GM23248 (cell line): ENCODE measurements at regions not wholly inside any gene's neighbourhood (a gene's known extent, or its start where the extent isn't known, plus 50 kb on each side); places are given as distances from the start of the nearest gene placed in this dataset.

Experiments used
- DNase-seq: peaks from one replicate; pipeline ENCODE4 v3.0.0-alpha.2; 2015
- H2AFZ ChIP-seq: fragments of 200-600 bp; sonication (generic); 2 replicates; pipeline ENCODE4 v1.6.1; 2016; ENCODE audit warnings: antibody characterized with exemption
- H3F3A ChIP-seq: fragments of 200-600 bp; sonication (generic); 2 replicates; pipeline ENCODE4 v1.6.1; 2016; ENCODE audit warnings: mild to moderate bottlenecking, antibody characterized with exemption, mixed run types; ENCODE audit not compliant: insufficient read depth
- H3K27ac ChIP-seq: fragments of 200-600 bp; sonication (generic); 2 replicates; pipeline ENCODE4 v1.5.1; 2016; ENCODE audit warnings: mild to moderate bottlenecking
- H3K27me3 ChIP-seq: fragments of 200-600 bp; sonication (generic); replicated peaks from 2 replicates; pipeline ENCODE4 v1.6.1; 2016; ENCODE audit warnings: mild to moderate bottlenecking; ENCODE audit not compliant: insufficient read depth
- H3K36me3 ChIP-seq: fragments of 200-600 bp; sonication (generic); 2 replicates; pipeline ENCODE4 v1.6.1; 2016; ENCODE audit warnings: low read depth, mild to moderate bottlenecking
- H3K4me1 ChIP-seq: fragments of 200-600 bp; sonication (generic); 2 replicates; pipeline ENCODE4 v1.6.1; 2016; ENCODE audit warnings: mild to moderate bottlenecking; ENCODE audit not compliant: insufficient read depth
- H3K4me2 ChIP-seq: fragments of 200-600 bp; sonication (generic); one replicate; pipeline ENCODE4 v1.6.1; 2016; ENCODE audit warnings: mild to moderate bottlenecking; ENCODE audit not compliant: unreplicated experiment
- H3K4me3 ChIP-seq: fragments of 200-600 bp; sonication (generic); 2 replicates; pipeline ENCODE4 v1.5.1; 2016; ENCODE audit warnings: mild to moderate bottlenecking
- H3K79me2 ChIP-seq: fragments of 200-600 bp; sonication (generic); 2 replicates; pipeline ENCODE4 v1.6.1; 2016; ENCODE audit warnings: mild to moderate bottlenecking; ENCODE audit not compliant: insufficient read depth
- H3K9ac ChIP-seq: fragments of 200-600 bp; sonication (generic); 2 replicates; pipeline ENCODE4 v1.6.1; 2016; ENCODE audit warnings: mild to moderate bottlenecking
- H3K9me2 ChIP-seq: fragments of 200-600 bp; sonication (generic); 2 replicates; pipeline ENCODE4 v1.6.1; 2016; ENCODE audit warnings: mixed run types, mild to moderate bottlenecking, moderate library complexity; ENCODE audit not compliant: insufficient read depth
- H3K9me3 ChIP-seq: fragments of 200-600 bp; sonication (generic); one replicate; pipeline ENCODE4 v1.6.1; 2017; ENCODE audit warnings: low read depth
- H4K20me1 ChIP-seq: fragments of 200-600 bp; sonication (generic); 2 replicates; pipeline ENCODE4 v1.6.0; 2016; ENCODE audit not compliant: insufficient read depth
- EZH2 ChIP-seq: fragments of 200-600 bp; sonication (generic); IDR thresholded peaks from 2 replicates; pipeline ENCODE4 v1.6.1; 2018; ENCODE audit warnings: antibody characterized with exemption, mild to moderate bottlenecking; ENCODE audit not compliant: insufficient read depth, poor library complexity, severe bottlenecking
- EZH2phosphoT487 ChIP-seq: fragments of 200-600 bp; sonication (generic); IDR thresholded peaks from 2 replicates; pipeline ENCODE4 v1.6.1; 2018; ENCODE audit warnings: antibody characterized with exemption, moderate library complexity, mild to moderate bottlenecking, low read depth; ENCODE audit not compliant: insufficient read depth
- WGBS, 2 experiments: methylation state at CpG; one replicate each; pipeline ENCODE4 v1.1.6; 2015 to 2017; ENCODE audit warnings: low lambda C conversion rate in 2 of 2, low coverage in 1 of 2; ENCODE audit errors: missing lambda C conversion rate in 2 of 2; 5-methylcytosine and 5-hydroxymethylcytosine counted together
- in situ Hi-C: fragments of 300-500 bp; cut with MboI; formaldehyde crosslinking; loops from 2 replicates; pipeline ENCODE4 v1.15.0; 2020

GRCh38 chrX:117508021-117508420 is 608.6 kb downstream of the KLHL13 start:
- Histone ChIP-seq H3K9ac (no peak overlapping the region), H3K27ac (no peak overlapping the region), H3K9me2 (no peaks in the 10 kb centered on the region), H2AFZ (no peak overlapping the region), H4K20me1 (no peaks in the 10 kb centered on the region), H3K36me3 (no peaks in the 10 kb centered on the region), H3F3A (no peaks in the 10 kb centered on the region), H3K4me1 (no peaks in the 10 kb centered on the region), H3K4me2 (no peak overlapping the region), H3K27me3 (no peaks in the 10 kb centered on the region), H3K79me2 (no peaks in the 10 kb centered on the region), H3K4me3 (no peak overlapping the region), H3K9me3 (no peaks in the 10 kb centered on the region)
- in situ Hi-C loops, result no loop called here
- WGBS, 2 experiments, result 0 to 2% methylated on average over 2 of the region's 2 CpGs
- TF ChIP-seq EZH2, result no peak
- no peak for TF ChIP-seq EZH2phosphoT487
- DNase-seq, result no peak

GRCh38 chrX:117487421-117487820 is 629.2 kb downstream of the KLHL13 start:
- no peak overlapping the region for H3K9ac ChIP-seq
- H3K9me2 ChIP-seq, result no peaks in the 10 kb centered on the region
- no peaks in the 10 kb centered on the region for H3K4me1 ChIP-seq
- no peaks in the 10 kb centered on the region for H3K27me3 ChIP-seq
- no peaks in the 10 kb centered on the region for H3K36me3 ChIP-seq
- in situ Hi-C loops, result no loop called here
- H3K4me2 ChIP-seq, result no peak overlapping the region
- no peak overlapping the region for H3K27ac ChIP-seq
- no peaks in the 10 kb centered on the region for H3K79me2 ChIP-seq
- H4K20me1 ChIP-seq, result no peaks in the 10 kb centered on the region
- no peak overlapping the region for H3K4me3 ChIP-seq
- TF ChIP-seq EZH2phosphoT487 (no peak), EZH2 (no peak)
- no peak overlapping the region for H2AFZ ChIP-seq
- H3F3A ChIP-seq, result no peaks in the 10 kb centered on the region
- H3K9me3 ChIP-seq, result no peaks in the 10 kb centered on the region
- WGBS, 2 experiments, result 0% methylated on average over 1 of the region's 1 CpG
- DNase-seq, result no peak

- H3K79me2 ChIP-seq, result no peaks in the 10 kb centered on the region
- in situ Hi-C loops, result no loop called here
- H3K9me3 ChIP-seq, result no peaks in the 10 kb centered on the region
- no peak overlapping the region for H2AFZ ChIP-seq
- no peaks in the 10 kb centered on the region for H4K20me1 ChIP-seq
- TF ChIP-seq EZH2phosphoT487, result no peak
- H3K27me3 ChIP-seq, result no peaks in the 10 kb centered on the region
- no peak for DNase-seq
- no peak overlapping the region for H3K9ac ChIP-seq
- H3K4me3 ChIP-seq, result no peak overlapping the region
- WGBS, 2 experiments, result 8 to 14% methylated on average over 4 to 6 of the region's 6 CpGs
- no peaks in the 10 kb centered on the region for H3F3A ChIP-seq
- no peaks in the 10 kb centered on the region for H3K4me1 ChIP-seq
- H3K9me2 ChIP-seq, result no peaks in the 10 kb centered on the region
- H3K27ac ChIP-seq, result no peak overlapping the region
- H3K36me3 ChIP-seq, result no peaks in the 10 kb centered on the region
- H3K4me2 ChIP-seq, result no peak overlapping the region
Measured at GRCh38 chrX:117483950-117484349, 632.7 kb downstream of the KLHL13 start.

GRCh38 chrX:117458243-117458968 is 658.2 kb downstream of the KLHL13 start:
- no peaks in the 10 kb centered on the region for H3K9me3 ChIP-seq
- no peak overlapping the region for H3K27ac ChIP-seq
- H3K36me3 ChIP-seq, result no peaks in the 10 kb centered on the region
- no peaks in the 10 kb centered on the region for H3K27me3 ChIP-seq
- WGBS, 2 experiments, result 67% methylated on average over 1 of the region's 1 CpG; no CpG with 5 or more reads in 1 of the 2 experiments
- DNase-seq, result no peak
- H4K20me1 ChIP-seq, result no peaks in the 10 kb centered on the region
- H3K9ac ChIP-seq, result no peak overlapping the region
- TF ChIP-seq EZH2phosphoT487 (no peak), EZH2 (no peak)
- H3K4me1 ChIP-seq, result no peaks in the 10 kb centered on the region
- no peak overlapping the region for H3K4me3 ChIP-seq
- in situ Hi-C loops, result no loop called here
- no peaks in the 10 kb centered on the region for H3K9me2 ChIP-seq
- H3K79me2 ChIP-seq, result no peaks in the 10 kb centered on the region
- no peaks in the 10 kb centered on the region for H3F3A ChIP-seq
- H3K4me2 ChIP-seq, result no peak overlapping the region
- no peak overlapping the region for H2AFZ ChIP-seq

GRCh38 chrX:117455787-117456186 is 660.8 kb downstream of the KLHL13 start:
- no peaks in the 10 kb centered on the region for H3K27me3 ChIP-seq
- no peak overlapping the region for H3K9ac ChIP-seq
- no peak overlapping the region for H3K4me2 ChIP-seq
- DNase-seq, result no peak
- no peak overlapping the region for H2AFZ ChIP-seq
- in situ Hi-C loops, result no loop called here
- H3K79me2 ChIP-seq, result no peaks in the 10 kb centered on the region
- no peaks in the 10 kb centered on the region for H3K9me3 ChIP-seq
- no peaks in the 10 kb centered on the region for H4K20me1 ChIP-seq
- H3K27ac ChIP-seq, result no peak overlapping the region
- no peaks in the 10 kb centered on the region for H3K4me1 ChIP-seq
- no peaks in the 10 kb centered on the region for H3K36me3 ChIP-seq
- H3K4me3 ChIP-seq, result no peak overlapping the region
- 25 to 28% methylated on average over 3 of the region's 3 CpGs for WGBS, 2 experiments
- TF ChIP-seq EZH2phosphoT487, result no peak
- H3F3A ChIP-seq, result no peaks in the 10 kb centered on the region
- H3K9me2 ChIP-seq, result no peaks in the 10 kb centered on the region
